Islet of Langerhans (tissue), 1 donor: ENCODE measurements at regions not wholly inside any gene's neighbourhood (a gene's known extent, or its start where the extent isn't known, plus 50 kb on each side); places are given as distances from the start of the nearest gene placed in this dataset.
"Not testable (repeated sequence)": the region's sequence is repeated elsewhere in the genome, so short reads cannot be mapped to it uniquely, and the experiment has no call there.

Source experiments
- FAIRE-seq: peaks from one replicate; lab custom pipeline; 2011; peaks lifted over from hg19 to GRCh38; lab: Jason Lieb, UNC

DNA sequence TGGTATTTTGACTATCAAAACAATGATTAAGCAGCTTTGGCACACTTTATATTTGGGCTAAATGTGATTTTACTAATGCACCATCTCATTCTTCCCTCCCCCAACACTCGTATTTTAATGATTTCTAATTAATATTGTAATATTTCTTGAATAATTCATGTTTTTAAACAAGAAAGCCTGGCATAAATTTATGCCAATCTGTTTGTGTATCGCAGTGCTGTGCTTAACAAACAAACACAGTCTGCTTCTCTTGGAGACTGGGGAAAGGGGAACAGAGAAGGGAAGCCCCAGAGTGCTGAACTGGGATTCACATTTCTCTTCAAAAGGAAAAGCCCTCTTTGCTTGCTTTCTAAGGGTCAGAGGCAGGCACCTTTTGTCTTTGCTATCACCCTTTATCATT is 496.9 kb upstream of the STXBP6 start:
- FAIRE-seq: no peak

DNA sequence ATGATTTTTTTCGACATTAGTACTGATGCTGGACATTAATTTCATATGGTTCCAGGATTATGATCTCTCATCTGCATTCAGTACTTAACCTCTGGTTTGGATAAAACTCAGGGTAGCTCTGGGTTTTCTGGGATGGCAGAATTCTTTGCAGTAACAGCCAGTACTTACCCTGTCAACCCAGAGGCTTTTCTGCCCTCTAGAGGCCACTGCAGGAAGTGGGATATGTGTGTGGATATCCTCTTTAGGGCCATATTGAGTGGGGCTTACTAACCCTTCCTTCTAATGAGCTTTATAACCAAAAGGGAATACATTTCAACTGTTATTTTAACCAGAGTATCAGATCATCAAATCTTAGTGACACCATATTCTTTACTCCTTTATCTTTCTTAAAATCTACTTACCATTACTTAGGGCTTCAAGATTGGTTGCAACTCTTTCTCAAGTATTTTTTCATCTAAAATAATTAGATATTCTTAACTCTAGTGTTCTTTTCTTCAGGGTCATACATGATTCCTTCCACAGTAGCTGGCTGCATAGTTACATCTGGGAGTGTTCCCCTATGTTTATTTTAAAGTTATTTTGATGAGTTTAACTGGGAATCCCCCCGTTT is 488.0 kb upstream of the STXBP6 start:
- FAIRE-seq: no peak

DNA sequence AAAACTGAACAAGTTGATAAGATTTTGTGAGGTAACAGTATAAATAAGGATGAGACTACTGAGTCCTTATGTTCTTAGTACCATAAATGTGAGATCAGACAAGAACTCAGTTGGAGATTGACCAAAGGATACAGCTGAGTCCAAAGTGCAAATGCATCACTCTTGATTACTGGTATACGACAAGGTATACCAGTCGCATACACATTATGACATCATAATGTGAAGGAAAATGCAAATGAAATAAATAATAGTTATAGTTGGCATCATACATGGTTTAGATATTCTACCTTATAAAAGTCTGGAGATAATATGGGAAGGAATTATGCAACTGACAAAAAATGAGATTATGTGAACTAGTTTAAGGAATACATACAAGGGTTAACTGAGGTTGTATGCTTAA is 476.3 kb upstream of the STXBP6 start:
- no peak for FAIRE-seq

DNA sequence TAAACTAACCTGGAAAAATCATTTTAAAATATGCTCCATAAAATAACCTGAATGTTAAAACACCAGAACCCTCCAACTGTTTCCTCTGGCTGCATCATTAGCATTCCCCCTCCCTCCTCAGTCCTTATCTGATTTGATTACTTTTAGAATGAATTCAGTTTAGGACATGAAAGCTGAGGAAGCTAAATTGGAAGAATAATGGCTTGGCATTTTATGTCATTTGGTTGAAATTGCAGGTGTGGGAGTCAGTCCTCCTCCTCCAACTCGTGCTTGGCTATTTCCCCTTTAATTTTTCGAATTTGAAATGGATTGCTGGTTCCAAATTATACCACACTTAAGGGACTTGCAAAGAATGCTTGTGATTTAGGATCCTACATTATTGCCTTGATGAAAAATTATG is 473.0 kb upstream of the STXBP6 start:
- no peak for FAIRE-seq

DNA sequence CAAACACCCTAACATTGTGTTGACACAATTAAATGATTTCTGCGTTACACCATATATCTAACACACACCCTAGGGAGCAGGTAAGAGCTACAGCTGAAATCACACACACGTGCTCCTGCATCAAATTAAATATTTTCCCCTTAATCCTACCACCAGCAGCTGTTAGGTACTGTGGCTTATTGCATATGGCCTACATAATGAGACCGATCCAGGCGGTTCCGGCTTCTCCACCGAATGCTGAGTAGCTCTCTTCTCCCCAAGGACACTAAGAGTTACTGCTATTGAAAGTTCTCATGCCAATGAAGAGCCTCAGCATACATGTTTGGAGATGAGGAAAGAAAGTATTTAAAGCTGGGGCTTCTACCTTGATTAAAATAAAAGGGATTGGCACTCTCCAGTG is 472.2 kb upstream of the STXBP6 start:
- FAIRE-seq: no peak

DNA sequence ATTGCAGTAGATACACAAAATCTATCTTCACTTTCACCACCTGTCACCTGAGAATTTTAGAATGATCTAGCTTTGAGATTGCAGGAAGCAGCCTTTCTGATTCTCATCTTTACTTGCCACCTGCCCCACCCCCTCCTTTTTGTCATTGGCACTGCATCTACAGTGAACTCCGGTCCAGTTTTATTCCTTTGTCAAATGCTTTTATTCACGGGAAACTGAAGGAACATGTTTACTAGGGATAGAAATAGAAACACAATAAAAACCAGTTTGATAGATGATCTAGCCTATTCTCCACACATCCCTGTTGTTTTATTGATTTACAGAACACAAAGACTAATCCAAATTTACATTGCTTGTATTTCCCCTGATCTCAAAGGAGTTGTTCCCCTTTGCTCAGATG is 471.7 kb upstream of the STXBP6 start:
- FAIRE-seq: no peak

DNA sequence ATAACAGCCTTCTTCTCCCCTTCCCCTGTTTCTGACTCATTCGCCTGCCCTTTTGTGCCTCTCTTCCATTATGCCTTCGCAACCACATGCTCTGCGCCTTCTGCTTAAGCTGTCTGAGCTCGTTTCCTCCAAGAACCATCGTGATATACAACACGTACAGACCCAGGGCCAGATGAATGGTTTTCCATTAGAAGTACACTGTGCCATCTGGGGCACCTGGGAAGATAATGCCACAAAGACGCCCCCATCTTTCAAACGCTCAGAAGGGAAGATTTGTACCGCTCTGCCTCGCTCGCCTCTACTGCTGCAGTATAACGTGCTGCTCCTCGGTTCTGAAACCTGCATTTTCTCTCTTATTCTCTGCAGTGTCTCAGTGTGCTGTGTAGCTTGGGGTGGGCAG is 470.9 kb upstream of the STXBP6 start:
- no peak for FAIRE-seq

DNA sequence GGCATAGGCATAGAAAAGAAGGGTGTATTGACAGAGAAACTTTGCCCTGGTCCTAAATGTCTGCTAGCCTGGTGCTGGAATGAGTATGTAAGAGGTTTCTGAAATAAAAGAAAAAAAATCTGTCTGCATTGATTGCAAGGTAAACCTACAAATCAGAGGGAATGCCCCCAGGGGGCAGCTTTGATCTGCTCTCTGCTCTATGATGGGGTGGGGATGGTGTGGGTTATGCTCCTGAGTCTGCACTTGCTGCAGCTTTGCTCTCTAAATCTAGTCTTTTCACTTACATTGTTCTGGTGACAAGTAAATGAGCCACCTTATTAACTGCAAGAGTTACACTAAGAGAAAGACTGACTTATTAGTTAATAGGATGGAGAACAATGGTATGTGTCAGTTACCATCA is 468.4 kb upstream of the STXBP6 start:
- FAIRE-seq: no peak

DNA sequence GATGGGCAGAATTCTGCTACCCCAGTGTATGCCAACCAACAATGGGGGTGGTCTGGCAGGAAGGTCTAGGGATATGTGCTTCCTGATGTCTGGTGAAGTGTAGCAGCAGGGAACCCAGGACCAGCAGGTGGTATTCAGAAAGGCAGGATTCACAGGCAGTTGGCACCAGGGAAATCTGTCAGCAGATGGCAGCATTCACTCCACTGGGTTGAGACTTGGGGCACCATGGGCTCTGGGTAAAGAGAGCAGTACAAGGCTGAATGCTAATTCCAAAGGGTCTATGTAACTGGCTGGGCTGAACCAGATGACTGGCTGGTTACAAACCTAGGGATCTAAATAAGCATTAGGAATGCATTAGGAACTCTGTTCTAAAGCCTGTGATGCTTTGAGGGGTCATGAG is 466.9 kb upstream of the STXBP6 start:
- FAIRE-seq: no peak

DNA sequence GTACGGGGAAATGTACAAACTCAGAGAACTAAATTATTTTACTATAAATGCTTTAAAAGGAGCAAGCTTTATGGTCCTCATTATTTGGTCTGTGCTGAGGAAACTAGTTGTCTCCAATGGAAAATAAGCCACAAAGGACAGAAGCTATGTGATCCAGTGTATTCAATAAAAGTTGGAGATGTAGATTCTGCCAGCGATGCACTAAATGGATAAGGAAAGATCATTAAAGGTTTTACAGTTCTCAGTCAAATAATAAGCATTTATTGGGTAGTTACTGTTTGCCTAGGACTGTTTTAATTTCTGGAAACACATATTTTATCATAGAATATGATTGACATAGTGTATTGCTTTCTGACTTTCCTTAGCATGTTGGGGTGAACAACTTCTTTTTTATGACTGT is 458.9 kb upstream of the STXBP6 start:
- FAIRE-seq: no peak

DNA sequence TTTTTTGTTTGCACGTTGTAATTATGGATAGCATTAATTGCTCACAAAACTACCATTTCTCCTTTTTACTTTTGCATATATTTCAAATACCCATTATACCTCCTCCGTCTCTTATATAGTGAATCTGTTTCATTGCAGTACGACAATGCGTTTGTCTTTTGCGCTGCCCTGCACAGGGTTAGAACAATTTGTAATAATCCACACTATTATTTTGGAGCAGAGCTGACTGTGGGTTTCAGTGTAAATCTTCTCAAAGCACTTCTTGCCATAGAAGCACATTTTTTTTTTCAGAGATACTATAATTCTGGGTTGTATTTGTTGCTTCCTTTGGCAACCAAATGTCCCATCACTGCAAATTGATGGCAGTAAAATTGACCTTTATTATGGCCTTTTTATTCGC is 451.8 kb upstream of the STXBP6 start:
- no peak for FAIRE-seq

DNA sequence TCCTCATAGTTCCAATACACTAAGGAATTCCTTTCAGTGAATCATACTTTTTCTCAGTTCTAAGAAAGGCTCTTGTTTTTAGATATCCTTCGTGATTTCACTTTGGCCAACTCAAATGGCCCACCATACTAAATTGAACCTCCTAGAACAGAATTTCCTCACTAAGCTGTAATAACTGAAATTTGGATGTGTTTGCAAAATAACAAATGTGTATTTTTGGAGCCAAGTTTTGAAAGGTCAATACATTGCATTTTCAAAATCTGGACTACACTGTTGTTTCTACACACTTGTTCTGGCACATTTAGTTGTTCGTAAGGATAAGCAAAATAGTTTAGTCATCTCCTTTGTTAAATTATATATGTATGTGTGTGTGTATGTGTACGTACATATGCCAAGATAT is 439.0 kb upstream of the STXBP6 start:
- FAIRE-seq: no peak

DNA sequence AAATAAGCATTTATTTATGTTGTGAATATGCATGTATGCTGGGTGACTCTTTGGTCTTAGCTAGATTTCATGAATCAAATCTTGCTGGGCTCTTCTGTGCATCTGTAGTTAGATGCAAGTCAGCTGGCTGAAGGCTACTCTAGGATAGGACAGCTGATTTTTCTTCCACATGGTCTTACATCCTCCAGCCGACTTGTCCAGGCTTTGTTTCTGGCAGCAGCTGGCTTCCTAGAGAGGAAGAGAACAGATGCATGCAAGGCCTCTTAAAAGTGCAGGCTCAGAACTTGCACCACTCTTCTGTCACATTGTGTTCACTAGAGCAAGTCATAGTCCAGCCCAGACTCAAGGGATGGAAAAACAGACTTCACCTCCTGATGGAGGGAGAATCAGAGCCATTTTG is 435.4 kb upstream of the STXBP6 start:
- no peak for FAIRE-seq

DNA sequence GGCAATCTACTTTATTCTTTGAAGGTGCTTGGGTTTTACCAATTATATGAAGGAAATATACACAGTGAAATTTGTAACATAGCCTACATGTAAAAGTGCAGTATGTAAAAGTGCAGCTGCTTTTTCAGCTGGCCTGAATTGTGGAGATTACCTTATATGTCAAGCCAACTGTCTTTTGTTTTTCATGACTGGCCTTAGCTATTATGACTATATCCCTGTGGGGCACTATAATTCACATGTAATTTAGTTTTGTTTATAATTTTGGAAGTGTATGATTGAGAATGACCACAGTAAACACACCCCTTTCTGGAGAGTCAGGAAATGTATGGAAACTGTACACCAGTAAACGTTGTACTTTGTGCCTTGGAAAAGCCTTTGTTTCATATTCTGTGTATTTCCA is 435.0 kb upstream of the STXBP6 start:
- no peak for FAIRE-seq

DNA sequence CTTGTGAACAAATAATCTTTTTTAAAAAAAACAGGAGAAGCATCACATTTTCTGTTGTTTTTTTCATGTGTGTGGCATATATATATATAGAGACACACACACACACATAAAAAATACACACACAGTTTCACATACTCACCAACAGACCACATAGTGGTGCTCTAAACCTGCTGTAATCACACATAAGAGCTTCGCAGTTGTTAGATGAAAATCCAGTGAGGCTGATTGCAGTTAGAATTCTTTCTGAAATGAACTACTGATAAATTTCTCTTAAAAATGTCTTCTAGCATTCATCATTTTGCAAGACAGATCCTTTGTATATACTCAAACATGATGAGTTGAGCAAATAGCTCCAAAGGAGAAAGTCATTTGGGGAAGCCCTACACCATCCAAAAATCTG is 434.3 kb upstream of the STXBP6 start:
- FAIRE-seq: no peak

DNA sequence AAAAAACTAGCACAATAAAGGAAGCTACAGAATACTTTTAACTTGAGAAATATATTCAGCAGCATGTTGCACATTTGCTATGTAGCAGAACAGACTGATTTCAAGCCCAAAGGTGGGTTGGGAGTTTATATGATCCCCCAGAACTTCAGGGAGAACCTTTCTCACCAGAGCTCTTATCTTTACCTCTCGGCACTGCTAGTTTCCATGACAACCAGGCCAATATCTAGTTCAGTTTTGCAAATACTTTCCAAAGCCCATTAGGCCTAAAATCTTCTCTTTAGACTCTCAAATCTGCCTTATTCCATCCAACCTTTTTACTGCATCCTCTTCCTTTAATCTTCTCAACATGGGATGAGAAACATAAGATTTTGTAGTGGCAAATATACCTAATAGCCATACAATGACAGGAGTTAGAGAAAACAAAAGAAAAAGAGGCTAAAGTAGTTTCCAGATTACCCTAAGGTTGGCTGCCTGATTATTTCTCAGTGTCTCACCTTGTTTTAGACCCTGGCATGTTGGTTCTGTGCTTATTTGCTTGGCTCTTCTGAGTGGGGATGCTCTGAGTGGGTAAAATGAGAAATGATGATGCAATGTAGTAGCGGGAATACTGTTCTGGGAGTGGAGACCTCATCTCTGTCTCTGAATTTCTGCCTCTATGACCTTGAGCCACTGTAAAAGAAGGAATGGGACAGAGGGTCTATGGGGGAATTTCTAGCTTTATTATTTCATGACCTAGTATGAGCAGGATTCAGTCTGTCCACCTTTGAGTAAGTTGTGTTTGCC is 427.6 kb upstream of the STXBP6 start:
- no peak for FAIRE-seq

DNA sequence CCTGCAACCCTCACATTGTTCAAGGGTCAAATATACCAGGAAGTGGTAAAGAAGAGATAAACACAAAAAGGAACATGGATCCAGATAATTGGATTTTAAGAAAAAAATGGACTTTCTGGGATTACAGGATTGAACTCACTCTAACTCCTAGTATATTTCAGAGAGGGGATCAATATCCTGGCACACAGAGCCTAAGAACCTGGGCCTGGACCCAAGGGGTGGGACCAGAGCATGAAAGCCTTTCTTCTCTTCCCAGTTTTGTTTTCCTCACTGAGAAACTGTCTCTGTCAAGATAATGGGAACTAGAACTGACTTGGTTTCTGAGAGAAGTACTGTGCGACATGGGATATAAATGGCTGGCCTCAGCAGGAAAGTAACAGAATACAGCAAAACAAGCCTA is 422.8 kb upstream of the STXBP6 start:
- FAIRE-seq: no peak

DNA sequence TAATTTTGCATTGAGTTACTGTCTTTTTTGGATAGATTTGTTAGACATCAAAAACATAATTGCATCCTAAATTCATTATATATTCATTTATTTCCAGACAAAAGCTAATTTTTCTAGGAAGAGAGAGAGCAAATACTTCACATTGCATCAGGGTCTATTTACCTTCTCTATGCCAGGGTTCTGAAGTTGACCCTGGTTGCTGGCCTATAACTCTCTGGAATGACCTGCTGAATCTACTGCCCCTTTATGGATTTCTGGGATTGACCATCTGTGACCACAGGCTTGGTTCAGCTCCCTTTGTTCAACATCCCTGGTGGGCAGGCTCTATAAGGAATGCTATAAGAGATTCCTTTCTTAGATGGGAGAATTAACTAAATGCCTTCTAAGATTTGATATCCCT is 414.8 kb upstream of the STXBP6 start:
- no peak for FAIRE-seq

DNA sequence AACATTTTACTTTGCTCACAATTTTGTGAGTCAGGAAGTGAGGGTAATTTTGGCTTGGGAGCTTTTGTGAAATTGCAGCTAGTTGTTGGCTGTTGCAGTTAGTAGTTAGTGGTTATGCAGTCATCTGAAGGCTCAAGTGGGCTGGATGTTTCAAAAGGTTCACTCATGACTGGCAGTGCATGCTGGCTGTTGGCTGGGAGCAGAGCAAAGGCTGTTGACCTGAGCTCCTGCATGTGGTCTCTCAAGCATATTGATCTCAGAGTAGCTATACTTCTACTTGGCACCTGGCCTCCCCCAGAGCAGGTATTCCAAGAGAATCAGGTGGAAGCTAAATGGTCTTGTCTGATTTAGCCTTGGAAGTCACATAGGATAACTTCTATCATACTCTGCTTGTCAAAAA is 414.1 kb upstream of the STXBP6 start:
- no peak for FAIRE-seq

DNA sequence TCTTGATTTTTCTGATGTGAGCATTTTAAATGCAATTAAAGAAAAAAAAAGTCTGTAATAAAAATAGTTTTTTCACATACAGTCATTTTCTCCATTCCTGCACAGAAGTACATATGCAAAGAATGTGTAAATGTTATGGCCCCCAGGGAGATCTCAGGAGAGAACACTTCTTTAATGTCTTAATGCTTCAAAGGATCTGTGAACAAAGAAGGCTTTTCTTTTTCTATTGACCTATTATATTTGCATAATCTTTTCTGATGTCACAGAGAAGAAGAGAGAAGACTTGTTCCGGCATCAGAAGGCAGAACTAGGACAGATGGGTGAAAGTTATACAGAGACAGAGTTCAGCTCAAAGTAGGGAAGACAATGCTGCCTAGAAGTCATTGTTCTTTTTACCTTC is 413.5 kb upstream of the STXBP6 start:
- FAIRE-seq: no peak

DNA sequence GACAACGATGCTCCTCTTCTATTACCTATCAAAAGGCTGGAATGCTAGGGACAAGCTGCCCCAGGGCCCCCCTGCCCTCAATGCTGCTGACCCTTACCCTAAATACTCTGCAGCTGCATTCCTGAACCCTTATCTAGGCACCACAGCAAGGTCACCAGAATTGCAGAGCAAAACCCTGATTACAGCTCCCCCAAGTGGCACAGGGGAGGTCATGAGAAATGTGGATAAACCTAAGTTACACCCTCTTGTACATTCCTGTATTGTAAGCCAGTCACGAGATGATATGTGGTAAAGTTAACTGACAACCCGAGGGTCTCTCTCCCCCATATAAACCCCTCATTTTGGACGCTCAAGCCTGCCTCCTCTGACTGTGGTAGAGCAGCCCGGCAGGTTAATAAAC is 411.8 kb upstream of the STXBP6 start:
- FAIRE-seq: no peak

DNA sequence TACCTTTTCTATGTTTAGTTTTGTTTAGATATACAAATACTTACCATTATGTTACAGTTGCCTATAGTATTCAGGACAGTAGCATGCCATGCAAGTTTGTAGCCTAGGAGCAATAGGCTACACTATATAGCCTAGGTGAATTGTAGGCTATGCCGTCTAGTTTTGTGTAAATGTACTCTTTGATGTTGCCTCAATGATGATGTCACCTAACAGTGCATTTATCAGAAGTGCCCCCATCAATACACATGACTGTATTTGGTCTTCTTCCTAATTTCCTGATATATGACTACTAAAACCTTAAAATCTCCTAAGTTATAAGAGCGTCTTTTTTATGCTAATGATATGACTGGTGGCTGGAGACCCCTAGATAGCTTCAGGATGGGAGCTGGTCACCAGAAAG is 394.4 kb upstream of the STXBP6 start:
- FAIRE-seq: no peak

DNA sequence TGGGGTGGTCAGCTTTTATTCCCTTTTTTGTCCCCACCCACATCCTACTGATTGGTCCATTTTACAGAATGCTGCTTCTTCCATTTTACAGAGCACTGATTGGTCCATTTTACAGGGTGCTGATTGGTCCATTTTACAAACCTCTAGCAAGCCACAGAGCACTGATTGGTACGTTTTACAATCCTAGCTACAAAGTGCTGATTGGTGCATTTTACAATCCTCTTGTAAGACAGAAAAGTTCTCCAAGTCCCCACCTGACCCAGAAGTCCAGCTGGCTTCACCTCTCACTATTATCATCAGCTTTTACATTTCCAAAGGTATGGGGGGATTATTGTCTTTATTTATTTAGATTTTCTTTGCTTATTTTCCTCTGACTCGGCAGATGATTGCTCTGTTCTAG is 390.4 kb upstream of the STXBP6 start:
- FAIRE-seq: not testable (repeated sequence)

DNA sequence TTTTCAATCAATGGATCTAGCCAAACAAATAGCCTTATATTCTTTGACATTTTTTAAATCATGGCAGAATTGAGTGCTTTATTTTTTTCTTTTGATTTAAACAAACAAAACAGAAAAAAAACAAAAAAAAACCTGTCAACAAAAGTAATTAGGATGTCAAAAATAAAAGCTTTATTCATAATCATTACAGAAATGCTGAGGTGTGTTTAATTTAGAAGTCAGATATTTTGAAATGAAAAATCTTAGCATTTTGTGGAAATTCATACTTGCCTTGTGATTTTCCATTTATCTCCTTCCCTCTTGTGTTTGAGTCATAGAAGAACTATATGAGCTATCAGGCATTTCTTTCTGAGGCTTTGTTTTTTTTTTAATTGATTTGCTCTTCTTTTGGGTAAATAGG is 387.0 kb upstream of the STXBP6 start:
- no peak for FAIRE-seq
